ENCODE measurements at regions not wholly inside any gene's neighbourhood (a gene's known extent, or its start where the extent isn't known, plus 50 kb on each side); places are given as distances from the start of the nearest gene placed in this dataset.
"Not testable (repeated sequence)": the region's sequence is repeated elsewhere in the genome, so short reads cannot be mapped to it uniquely, and the experiment has no call there.

DNA sequence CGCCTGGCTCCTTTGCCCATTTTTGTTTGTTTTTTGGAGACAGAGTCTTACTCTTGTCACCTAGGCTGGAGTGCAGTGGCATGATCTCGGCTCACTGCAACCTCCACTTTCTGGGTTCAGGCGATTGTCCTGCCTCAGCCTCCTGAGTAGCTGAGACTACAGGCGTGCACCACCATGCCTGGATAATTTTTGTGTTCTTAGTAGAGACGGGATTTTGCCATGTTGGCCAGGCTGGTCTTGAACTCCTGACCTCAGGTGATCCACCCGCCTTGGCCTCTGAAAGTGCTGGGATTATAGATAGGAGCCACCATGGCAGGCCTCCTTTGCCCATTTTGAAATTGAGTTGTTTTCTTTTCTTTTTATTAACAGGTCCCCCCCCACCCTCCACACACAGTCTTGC is 89.4 kb upstream of the TPTE start:
- DNase-seq, result not testable (repeated sequence)

DNA sequence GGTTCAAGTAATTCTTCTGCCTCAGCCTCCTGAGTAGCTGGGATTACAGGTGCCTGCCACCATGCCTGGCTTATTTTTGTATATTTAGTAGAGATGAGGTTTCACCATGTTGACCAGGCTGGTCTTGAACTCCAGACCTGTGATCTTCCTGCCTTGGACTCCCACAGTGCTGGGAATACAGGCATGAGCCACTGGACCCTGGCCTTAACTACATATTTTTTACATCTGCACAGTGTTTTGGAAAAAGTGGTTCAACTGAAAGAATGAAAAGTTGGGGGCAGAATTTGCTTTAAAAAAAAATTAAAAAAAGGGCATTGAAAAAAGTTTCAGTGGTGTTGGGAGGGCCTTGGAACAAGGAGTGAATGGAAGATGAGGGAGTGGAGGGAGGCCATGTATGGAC is 88.9 kb upstream of the TPTE start:
- not testable (repeated sequence) for DNase-seq

GRCh38 chr21:10437977-10438376 is 83.4 kb upstream of the TPTE start:
- DNase-seq, result not testable (repeated sequence)

GRCh38 chr21:10440639-10441038 is 80.7 kb upstream of the TPTE start:
- DNase-seq, result not testable (repeated sequence)

- not testable (repeated sequence) for DNase-seq
Observed at GRCh38 chr21:10442018-10442417, 79.4 kb upstream of the TPTE start.

- DNase-seq, result not testable (repeated sequence)
Observed at GRCh38 chr21:10445685-10446084, 75.7 kb upstream of the TPTE start.

DNA sequence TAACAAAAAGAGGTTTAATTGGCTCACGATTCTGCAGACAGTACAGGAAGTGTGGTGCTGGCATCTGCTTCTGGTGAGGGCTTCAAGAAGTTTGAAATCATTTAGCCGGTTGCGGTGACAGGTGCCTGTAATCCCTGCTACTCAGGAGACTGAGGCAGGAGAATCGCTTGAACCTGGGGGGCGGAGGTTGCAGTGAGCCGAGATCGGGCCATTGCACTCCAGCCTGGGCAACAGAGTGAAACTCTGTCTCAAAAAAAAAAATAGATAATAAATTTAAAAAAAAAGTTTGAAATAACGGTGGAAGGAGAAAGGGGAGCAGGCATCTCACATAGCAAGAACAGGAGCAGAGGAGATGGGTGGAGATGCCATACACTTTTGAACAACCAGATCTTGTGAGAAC is 71.9 kb upstream of the TPTE start:
- not testable (repeated sequence) for DNase-seq

GRCh38 chr21:10451274-10451673 is 70.1 kb upstream of the TPTE start:
- not testable (repeated sequence) for DNase-seq

DNA sequence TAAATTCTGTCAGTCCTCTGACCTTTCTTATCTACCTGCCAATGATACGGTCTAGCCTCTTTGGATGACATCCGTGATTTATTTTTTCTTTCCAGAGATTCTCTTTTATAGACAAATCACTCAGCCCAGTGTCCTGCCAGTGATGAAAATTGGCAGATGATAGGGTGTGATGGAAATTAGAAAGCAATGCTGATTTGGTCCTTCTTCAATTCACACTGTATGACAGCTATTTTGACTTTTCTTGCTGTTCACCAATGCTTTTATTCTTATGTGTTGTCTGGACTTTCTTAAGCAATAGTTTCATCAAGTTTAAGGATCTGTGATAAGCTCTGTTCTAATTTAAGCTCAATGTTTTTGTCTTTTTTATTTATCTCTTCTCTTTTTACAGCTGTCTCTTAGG is 63.6 kb upstream of the TPTE start:
- DNase-seq, result not testable (repeated sequence)

GRCh38 chr21:10460957-10461356 is 60.4 kb upstream of the TPTE start:
- DNase-seq, result not testable (repeated sequence)

DNA sequence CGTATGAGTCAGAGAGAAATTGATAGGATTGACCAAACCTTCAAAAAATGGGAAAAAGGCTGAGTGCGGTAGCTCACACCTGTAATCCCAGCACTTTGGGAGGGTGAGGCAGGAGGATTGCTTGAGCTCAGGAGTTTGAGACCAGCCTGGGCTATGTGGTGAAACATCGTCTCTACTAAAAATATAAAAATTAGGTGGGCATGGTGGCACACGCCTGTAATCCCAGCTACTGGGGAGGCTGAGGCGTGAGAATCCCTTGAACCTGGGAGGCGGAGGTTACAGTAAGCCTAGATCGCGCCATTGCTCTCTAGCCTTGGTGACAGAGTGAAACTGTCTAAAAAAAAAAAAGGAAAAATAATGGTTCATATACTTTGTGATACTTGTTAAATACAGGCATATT is 59.9 kb upstream of the TPTE start:
- not testable (repeated sequence) for DNase-seq

GRCh38 chr21:10463156-10463555 is 58.2 kb upstream of the TPTE start:
- DNase-seq, result no peak

DNA sequence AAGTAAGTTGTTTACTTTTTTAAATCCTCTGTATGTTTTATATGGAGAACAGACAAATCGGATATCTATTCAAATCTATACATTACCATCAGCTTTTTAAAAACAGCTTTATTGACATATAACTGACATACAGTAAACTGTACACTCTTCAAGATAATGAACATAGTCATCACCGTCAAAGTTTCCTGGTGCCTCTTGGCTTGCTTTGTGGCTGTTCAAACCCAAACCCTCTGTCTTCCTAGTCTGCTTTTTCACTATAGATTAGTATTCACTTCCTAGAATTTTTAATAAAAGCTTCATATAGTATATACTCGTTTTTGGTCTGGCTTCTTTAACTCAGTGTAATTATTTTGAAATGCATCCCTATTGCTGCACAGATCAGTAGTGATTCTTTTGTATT is 56.4 kb upstream of the TPTE start:
- DNase-seq, result no peak

DNA sequence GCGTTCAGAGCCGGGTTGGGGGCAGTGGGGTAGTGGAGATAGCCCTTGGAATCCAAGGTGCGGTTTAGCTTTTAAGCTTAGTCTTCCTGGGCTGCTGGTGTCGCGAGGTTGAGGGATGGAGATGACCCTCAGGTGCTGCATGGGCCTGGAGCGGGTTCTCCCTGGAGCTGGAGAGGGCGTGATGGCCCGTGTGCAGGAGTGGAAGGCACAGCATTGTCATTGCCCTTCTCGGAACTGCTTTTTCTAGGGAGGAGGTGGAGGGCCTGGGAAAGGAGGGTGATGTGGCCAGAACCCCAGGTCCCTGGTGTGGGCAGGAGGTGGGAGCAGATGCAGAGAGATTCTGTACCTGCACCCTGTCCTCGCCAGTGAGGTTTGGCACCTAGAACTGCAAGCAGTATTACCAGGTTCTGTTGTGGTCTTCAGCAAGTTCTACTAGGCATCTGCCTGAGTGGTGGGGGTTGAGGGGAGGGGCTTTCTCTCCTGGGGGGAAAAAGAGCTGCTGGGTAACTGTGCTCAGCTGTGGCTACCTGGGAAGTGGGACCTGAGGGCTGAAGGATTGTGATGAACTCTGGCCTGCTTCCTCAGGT is 55.8 kb upstream of the TPTE start:
- not testable (repeated sequence) for DNase-seq

GRCh38 chr21:10466200-10466599 is 55.2 kb upstream of the TPTE start:
- DNase-seq, result no peak

Measured in CD4-positive, alpha-beta T cell treated with Interferon alpha-2 for 1 hour (primary cell).